NOMO-1 treated with DMSO at 0.1 percent for 48 hours (cell line): ENCODE measurements at regions not wholly inside any gene's neighbourhood (a gene's known extent, or its start where the extent isn't known, plus 50 kb on each side); places are given as distances from the start of the nearest gene placed in this dataset.

Source experiments
- DNase-seq: peaks from one replicate; lab custom pipeline; 2025; ENCODE audit not compliant: unreplicated experiment; lab: John Stamatoyannopoulos, UW

DNA sequence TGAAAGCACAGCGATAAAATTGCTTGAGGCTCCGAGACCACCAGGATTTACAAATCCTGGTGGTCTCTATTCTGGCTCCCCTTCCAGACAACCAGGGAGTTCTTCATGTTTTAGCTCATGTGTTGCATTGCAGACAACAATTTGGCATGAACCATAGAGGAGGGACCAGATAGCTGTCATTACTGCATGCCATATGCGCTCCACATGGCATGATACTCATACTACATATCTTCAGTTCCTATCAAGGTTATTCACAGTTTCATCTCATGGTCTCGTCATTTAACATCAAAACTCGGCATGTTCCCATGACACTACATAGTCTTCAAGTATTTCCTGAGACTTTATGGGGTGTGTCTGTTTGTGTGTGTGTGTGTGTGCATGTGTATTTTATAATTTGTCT is 220.3 kb downstream of the OR13H1 start:
- peak; percentile 4 for DNase-seq

DNA sequence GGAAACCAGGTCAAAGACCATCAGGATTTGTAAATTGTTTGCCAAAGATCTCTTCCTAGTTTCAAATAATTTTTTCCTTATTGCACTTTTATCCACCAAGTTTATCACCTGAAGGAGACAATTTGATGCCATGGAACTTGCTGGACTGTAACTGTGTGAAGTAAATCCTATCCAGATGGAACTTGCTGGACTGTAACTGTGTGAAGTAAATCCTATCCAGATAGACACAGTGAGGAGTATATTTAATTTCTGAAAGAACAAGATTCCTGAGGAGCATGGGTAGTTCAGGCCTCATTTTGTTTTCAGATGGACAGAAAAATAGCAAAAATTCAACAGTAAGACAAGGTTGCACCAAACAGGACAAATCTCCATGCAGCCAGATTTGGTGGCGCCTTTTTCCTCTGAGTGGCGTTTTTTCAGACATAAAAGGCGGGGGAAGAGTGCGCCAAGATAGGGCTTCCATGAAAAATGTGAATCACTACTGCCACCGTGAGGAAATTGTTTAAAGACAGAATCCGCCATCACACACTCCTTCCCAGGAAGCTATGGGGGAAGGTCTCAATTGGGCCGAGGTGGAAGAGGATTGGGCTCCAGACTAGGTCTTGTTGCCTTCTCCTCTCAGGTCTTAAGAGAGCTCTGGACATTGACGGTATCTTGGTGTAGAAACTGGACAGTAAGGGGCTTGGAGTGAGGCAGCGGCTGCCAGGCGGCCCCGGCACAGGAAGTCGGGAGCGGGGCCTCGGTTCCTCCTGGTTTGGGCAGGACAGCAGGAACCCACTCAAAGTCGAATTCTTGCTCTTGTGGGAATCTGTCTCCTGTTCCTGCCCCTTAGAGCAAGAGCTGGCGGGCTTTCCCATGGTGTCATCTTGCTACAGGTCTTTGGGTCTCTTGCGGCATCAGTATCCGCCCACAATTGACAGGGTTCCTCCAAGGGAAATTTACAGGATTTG is 234.7 kb downstream of the OR13H1 start:
- peak; percentile 68 for DNase-seq

DNA sequence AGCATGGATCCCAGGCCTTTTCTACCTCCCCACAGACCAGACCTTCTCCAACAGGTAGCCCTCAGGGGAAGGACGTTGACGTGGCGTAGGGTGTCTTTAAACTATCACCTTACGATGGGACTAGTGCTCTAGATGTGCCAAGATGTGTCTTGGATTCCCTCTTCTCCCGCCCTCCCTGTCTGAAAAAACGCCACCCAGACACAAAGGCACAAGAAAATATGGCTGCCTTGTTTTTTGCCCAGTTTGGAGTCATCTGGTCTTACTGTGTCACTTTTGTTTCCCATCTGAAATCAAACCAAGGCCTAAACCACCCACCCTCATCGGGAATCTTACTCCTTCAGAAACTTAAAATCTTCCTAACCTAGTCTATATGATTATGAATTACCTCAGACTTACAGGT is 235.4 kb downstream of the OR13H1 start:
- DNase-seq: no peak

DNA sequence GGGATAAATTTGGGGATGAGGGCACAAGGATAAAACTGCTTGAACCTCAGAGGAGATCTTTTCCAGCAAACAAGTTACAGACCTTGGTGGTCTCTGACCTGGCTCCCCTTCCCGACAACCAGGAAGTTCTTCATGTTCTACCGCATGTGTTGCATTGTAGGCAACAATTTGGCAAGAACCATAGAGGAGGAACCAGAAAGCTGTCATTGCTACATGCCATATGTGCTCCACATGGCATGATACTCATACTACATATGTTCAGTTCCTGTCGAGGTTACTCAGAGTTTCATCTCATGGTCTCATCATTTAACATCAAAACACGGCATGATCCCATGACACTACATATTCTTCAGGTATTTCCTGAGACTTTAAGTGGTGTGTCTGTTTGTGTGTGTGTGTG is 235.9 kb downstream of the OR13H1 start:
- peak; percentile 60 for DNase-seq

DNA sequence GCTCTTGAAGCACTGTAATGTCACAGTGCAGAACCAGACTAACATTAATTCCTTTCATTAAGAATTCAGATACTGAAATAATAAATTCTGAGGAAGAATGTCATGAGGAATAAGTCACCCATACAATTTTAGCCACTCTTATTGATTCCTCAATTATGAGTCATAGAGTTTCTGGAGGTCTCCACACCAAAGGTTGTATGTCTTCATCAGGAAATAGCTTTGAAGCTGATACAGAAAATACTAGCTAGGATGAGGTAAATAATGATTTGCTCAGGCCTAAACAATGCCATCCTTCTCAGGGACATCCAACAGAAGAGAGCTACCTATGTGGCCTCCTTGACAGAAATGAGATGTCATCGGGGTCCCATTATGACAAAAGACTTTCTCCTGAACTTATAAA is 238.8 kb downstream of the OR13H1 start:
- DNase-seq: no peak

DNA sequence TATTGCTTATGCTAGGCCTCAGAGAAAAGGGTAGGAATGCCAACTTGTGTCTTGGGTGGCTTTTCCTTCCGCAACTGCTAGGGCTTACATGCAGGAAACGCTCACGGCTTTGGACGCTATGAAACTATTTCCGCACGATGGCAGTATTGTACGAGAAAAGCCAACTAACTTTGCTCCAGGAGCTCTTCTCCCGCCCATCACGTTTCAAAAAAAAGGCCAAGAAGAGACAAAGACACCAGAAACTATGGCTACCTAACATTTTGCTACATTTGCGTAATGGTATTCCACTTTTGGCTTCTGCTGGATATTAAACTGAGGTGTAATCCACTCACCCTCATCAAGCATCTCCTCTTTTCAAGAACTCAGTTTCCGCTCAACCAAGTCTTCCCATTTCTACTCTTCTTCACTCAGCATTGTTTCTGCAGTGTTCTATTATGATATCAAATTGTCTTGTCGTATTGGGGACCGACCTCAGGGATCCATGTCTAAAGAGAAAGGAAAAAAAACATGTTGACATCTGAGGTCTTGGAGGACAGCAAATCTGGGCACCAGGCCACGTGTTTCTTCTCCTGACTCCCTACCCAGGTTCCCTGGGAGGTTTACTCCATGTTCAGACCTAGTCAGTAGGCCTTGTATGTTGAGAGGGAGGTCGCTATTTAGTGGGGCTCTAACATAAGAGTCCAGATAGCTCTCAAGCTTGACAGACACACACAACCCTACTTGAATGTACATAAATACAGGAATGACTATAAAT is 239.4 kb upstream of the STK26 start:
- DNase-seq: peak; percentile 75

DNA sequence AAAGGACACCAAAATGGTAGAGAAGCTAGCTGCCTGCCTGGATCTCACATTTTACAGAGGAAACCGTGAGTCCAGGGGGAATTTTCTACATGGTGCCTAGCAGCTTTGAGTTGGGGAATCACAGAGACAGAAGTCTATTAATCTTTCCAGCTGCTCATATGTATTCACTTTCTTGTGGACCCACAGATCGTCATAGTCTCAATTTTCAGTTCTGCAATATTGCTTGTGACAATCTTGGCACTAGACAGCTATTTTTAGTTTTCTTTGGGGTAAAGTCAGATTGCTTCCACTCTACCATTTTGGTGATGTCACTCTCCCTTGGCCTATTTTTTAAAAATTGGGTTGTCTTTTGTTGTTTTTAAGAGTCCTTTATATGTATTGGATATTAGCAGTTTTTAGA is 233.4 kb upstream of the STK26 start:
- DNase-seq: peak; percentile 9

DNA sequence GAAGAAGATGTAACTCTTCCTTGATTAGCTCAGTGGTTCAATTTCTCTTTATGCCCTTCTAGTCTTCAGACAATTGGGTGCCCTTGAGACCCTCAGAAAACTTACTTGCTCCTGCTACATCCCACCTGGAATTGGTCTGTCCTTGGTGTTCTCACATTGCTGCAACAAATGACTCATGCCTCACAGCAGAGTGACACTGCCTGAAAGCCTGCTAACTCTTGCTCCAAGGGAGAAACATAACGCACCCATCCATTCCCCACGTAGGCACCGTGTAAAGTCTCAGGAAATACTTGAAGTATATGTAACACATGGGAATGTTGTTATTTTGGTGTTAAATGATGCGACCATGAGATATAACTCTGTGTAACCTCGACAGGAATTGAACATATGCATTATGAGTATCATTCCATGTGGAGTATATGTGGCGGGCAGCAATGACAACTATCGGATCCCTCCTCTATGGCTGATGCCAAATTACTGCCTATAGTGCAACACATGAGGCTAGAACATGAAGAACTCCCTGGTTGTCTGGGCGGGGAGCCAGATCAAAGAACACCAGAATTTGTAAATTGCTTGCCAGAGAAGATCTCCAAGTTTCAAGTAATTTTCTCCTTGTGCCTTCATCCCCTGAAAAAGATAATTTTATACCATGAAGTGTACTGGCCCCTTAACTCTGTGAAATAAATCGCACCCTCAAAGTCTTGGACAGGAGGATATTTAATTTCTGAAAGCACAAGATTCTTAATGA is 231.3 kb upstream of the STK26 start:
- DNase-seq: no peak

DNA sequence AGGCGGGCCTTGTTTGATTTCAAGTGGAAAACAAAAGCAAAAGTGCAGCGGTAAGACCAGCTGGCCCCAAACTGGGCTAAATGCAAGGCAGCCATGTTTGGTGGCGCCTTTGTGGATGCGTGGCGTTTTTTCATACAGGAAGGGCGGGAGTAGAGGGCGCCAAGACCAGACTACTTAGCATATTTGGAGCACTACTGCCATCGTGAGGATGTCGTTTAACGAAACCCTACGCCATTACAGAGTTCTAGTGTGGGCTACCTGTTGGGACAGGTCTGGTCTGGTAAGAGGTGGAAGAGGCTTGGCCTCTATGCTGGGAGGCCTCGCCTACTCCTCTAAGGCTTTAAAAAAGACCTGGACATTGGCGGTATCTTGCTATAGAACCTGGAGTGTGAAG is 230.7 kb upstream of the STK26 start:
- peak; percentile 90 for DNase-seq

DNA sequence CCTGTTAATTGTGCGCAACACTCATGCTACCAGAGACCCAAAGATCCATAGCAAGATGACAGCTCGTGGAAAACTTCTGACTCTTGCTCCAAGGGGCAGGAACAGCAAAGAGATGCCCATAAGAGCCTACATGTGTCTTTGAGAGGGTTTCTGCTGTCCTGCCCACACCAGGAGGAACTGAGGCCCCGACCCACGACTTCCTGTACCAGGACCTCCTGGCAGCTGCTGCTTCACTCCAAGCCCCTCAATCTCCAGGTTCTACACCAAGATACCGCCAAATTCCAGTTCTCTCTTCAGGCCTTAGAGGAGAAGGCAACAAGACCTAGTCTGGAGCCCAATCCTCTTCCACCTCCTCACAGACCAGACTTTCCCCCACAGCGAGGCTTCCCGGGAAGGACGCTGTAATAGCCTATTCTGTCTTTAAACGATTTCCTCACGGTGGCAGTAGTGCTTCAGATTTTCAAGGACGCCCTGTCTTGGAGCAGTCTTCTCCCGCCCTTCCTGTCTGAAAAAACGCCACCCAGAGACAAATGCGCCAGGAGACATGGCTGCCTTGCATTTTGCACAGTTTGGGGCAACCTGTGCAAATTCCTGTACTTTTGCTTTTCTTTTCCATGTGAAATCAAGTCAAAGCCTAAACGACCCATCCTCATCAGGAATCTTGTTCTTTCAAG is 230.2 kb upstream of the STK26 start:
- DNase-seq: peak; percentile 75

DNA sequence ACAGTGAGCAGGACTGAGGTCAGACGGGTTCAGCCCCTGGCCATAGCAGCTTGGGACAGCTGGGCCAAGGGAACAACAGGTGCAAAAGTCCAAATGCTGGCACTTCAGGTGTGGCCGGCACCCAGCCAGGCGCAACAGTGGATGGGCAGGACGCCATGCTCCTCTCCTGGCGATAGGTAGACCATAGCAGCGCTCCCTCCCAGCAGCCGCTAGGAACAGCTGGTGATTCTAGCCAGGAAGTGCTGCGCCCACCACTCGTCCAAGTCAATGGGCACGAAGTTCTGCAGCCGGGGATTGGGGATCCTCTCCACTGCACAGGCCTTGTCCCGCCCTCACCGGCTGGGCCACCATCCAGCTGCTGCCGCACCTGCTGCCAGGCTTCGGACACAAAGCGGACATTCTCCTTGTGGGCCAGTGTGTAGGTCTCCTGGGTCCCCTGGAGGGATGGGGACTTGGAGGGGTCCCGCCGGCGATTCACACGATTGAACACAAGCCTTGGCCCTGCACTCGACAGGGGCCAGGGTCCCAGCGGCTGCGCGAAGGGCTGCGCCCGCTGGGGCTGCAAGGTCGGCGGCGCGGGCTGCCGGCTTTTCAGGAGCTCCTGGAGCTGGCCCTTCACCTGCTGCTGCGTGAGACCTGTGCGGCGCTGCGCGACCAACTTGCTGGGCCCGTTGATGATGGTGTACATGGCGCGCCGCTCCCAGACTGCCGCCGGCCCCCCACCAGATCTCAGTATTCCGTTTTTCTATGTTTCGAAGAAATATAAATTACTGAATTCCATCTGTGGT is 227.5 kb upstream of the STK26 start:
- DNase-seq: no peak

DNA sequence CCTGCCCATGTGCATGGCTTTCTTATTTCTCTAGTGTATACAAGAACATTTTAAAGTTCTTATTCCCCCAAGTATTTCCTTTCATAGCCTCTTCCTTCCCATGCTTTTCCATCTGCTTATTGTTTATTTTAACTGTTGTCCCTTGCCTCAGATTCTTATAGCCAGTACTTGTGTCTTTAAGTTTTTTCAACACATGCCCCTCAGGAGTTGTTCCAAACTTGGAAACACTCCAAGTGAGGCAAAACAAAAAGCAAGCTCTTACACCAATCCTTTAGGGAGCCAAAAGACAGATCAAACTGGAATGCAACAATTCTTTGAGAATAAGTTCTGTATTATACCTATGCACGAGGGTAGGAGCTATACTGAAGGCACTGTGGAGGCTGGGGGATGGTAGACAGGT is 222.0 kb upstream of the STK26 start:
- no peak for DNase-seq

DNA sequence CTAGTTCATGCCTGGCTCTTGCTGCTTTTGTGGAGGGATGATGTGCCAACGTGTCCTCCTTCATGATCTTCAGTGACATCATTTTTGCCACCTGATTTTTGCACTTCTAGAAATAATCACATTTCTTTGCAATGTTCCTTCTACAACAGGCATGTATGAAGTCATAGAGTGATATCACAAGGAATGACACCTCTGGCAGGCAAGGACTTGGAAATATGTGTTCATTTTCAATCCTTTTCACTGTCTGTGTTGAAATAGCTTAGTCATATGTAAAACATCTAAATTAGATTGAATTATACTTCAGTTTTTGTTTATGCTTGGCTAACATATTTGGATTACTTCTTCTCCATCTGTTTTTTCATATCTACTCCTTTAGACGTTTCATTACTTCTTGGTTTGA is 221.2 kb upstream of the STK26 start:
- DNase-seq: no peak

DNA sequence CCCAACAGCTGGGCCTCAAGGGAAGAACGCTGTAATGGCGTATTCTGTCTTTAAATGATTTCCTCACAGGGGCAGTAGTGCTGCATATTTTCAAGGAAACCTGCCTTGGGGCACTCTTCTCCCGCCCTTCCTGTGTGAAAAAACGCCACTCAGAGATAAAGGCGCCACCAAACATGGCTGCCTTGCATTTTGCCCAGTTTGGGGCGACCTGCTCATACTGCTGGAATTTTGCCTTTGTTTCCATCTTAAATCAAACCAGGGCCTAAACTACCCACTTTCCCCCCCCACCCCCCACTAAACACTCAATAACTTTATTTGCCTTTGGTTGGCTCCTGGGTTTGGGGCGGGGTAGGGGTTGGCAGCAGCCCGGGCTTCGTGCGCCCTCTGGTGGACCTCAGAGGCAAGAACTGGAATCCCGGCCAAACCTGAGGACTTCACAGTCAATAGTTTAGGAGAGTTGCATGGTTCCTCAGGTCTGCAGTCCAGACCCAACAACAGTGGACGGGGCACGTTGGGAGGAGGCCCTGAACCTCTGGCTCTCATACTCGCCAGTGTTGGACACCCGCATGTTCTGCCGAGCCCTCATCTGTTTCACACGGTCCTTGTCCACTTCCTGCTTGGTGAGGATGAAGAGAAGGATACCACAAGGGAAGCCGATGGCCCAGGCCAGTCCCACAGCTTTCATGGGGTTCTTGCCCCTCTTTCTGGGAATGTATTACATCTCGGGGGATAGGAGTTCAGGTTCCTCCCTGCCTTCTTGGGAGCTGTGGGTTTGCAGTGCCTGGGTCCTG is 220.1 kb upstream of the STK26 start:
- DNase-seq: peak; percentile 61

DNA sequence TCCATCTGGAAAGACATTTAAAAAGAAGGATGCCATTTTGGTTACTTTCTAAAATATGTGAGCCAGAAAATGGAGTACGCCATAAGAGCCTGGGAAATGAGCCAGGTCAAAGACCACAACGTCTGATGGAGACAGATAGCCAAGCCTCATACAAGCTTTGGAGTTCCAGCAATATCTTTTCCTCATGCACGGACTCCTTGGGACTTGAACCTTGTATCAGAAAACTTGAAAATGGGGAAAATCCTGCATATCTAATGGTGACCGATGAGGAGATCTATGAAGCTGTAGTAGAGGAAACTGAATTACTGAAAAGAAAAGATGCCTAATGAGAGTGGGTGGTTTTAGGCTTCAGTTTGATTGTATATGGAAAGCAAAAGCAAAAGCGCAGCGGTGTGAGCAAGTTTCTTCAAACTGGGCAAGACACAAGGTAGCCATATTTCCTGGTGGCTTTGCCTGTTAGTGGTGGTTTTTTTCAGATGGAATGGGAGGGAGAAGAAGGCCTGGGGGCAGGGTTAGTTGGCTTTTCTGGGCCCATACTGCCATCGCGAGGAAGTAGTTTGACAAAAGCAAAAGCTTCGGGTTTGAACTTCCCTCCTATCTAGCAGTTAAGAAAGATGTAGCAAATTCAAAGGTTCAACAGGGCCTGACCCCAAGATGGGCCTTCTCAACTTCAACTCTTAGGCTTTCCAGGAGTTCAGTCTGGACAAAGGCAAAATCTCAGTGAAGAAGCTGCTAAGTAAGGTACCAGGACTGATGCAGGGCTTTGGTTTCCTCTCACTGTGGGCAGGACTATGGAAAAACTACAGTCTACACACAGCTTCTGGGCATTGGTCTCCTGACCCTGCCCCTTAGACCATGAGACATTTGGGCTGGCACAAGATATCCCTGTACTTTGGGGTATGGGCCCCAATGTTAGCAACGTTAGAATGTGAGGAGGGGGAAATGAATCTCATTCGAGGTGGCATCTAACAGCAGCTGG is 210.0 kb upstream of the STK26 start:
- peak; percentile 94 for DNase-seq

DNA sequence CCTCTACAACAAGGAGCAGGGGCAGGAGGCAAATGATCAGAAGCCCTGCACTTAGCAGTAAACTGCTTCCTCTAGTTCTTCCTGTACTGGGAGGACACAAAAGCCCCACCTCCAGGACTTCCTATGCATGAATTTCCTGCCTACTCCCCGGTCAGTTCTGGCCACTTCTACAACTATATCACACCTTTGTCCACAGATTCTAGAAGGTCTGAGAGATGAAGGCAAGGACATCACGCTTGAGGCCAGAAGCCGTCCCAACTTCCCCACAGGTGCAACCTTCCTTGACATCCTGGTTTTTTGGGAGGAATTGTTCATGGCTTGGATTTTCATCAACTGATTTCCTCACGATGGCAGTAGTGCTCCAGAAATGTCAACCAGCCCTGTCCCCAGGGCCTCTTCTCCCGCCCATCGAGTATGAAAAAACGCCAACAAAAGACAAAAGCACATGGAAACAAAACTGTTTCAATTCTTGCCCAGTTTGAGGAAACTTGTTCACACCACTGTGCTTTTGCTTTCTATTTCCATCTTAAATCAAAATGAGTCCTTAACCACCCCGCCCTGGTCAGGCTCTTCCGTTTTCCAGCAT is 206.5 kb upstream of the STK26 start:
- peak; percentile 96 for DNase-seq

DNA sequence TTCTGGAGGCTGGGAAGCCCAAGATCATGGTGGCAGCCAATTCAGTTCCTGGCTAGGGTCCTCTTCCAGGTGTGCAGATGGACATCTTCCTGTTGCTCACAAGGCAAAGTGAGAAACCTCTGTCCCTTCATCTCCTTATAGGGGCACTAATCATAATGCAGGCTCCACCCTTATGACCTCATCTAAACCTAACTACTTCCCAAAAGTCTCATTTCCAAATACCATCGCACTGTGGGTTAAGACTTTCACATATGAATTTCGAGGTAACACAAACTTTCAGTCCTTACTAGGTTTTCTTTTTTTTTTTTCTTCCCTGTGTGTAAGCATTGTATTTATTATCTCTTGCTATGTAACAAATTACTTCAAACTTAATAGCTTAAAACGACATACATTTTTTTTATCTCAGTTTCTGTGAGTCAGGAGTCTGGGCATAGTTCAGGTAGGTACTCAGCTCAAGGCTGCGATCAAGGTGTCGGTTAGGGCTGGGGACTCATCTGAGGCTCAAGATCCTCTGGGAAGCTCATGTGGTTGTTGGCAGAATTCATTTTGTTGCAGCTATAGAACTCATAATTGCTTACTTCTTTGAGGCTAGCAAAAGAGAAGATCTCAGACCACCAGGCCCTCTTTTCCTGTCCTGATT is 204.7 kb upstream of the STK26 start:
- DNase-seq: peak; percentile 63
